Caco-2 (cell line): ENCODE measurements at regions not wholly inside any gene's neighbourhood (a gene's known extent, or its start where the extent isn't known, plus 50 kb on each side); places are given as distances from the start of the nearest gene placed in this dataset.

Experiments used
- BruUV-seq: library from RNA; stranded (reverse); fragments of 400-500 nt; replicated peaks from 2 replicates; lab custom pipeline; 2021; lab: Mats Ljungman, UMichigan
- CTCF ChIA-PET: fragments of 300-600 bp; sonication (Branson Sonifier 250); formaldehyde crosslinking; loops from one replicate; lab custom pipeline; 2022; ENCODE audit warnings: antibody characterized with exemption; lab: Charles Lee
- POLR2A ChIA-PET: fragments of 300-600 bp; sonication (Branson Sonifier 250); formaldehyde crosslinking; loops from one replicate; lab custom pipeline; 2022; ENCODE audit warnings: antibody characterized with exemption; lab: Charles Lee
- DNase-seq, 2 experiments: peaks; one replicate each; pipeline versions ENCODE4 v3.0.0 to v3.0.0-alpha.2; 2020 to 2022
- H3K27me3 ChIP-seq: replicated peaks from 2 replicates; pipeline ENCODE4 v1.6.0; 2011; ENCODE audit warnings: low read length; ENCODE audit not compliant: control insufficient read depth, insufficient read depth
- H3K36me3 ChIP-seq: 2 replicates; pipeline ENCODE4 v1.5.1; 2011; ENCODE audit warnings: low read length; ENCODE audit not compliant: control insufficient read depth, insufficient read depth
- H3K4me1 ChIP-seq: fragments of 250-450 bp; sonication (Bioruptor Pico); 2 replicates; pipeline ENCODE4 v1.5.1; 2020; ENCODE audit warnings: mild to moderate bottlenecking
- H3K4me3 ChIP-seq: 2 replicates; pipeline ENCODE4 v1.5.1; 2011; ENCODE audit warnings: low read depth, mild to moderate bottlenecking, control low read depth, low read length
- H3K9me3 ChIP-seq: fragments of 250-450 bp; sonication (Bioruptor Pico); 2 replicates; pipeline ENCODE4 v1.5.1; 2020; ENCODE audit warnings: mild to moderate bottlenecking, moderate library complexity
- H3K27ac Mint-ChIP-seq: one replicate; pipeline ENCODE4 v1.8.0; 2022; ENCODE audit warnings: mixed read lengths; ENCODE audit not compliant: unreplicated experiment
- H3K27me3 Mint-ChIP-seq: one replicate; pipeline ENCODE4 v1.8.0; 2022; ENCODE audit warnings: mixed read lengths; ENCODE audit not compliant: insufficient read depth, unreplicated experiment
- H3K36me3 Mint-ChIP-seq: one replicate; pipeline ENCODE4 v1.8.0; 2022; ENCODE audit warnings: mild to moderate bottlenecking, mixed read lengths; ENCODE audit not compliant: insufficient read depth, unreplicated experiment
- H3K4me1 Mint-ChIP-seq: one replicate; pipeline ENCODE4 v1.8.0; 2022; ENCODE audit warnings: low read depth, mixed read lengths; ENCODE audit not compliant: unreplicated experiment
- H3K4me3 Mint-ChIP-seq: one replicate; pipeline ENCODE4 v1.8.0; 2022; ENCODE audit warnings: mild to moderate bottlenecking, moderate library complexity, mixed read lengths; ENCODE audit not compliant: unreplicated experiment
- H3K9me3 Mint-ChIP-seq: one replicate; pipeline ENCODE4 v1.8.0; 2022; ENCODE audit warnings: mixed read lengths; ENCODE audit not compliant: unreplicated experiment
- intact Hi-C: fragments of 100-400 bp; cut with micrococcal nuclease; formaldehyde crosslinking; loops from one replicate; pipeline ENCODE4 v1.10.0; 2022; ENCODE audit not compliant: unreplicated experiment
- TF ChIP-seq, protein P1 (sequence below), 2 experiments: fragments of 200-600 bp in 1 of 2; IDR thresholded peaks; 1 replicate in 1 of 2; 2 replicates in 1 of 2; pipeline versions ENCODE4 v1.5.1 to v1.8.0; 2011 to 2022; ENCODE audit warnings: antibody characterized with exemption in 1 of 2, control low read depth in 1 of 2, inconsistent platforms in 1 of 2, low read depth in 1 of 2, low read length in 1 of 2, mild to moderate bottlenecking in 1 of 2, moderate library complexity in 1 of 2; ENCODE audit not compliant: insufficient read depth in 1 of 2, severe bottlenecking in 1 of 2, unreplicated experiment in 1 of 2

DNA sequence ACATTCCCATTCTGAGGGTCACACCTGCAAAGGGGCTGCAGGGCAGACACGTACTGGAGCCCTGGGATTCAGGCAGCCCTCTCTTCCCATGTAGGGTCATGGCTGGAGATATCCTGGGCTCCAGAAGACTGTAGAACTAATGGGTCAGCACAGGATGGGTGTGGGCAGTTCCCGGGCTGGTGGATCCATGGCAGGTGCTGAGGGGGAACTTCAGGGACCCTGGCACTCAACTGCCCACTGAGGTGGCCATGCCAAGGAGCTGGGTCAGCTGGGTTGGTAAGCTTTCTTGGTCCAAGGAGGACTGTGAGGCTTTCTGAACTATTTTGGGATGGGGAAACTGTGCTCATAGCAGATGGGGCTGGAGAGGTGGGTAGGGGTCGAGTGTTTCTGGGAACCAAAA lies 183.4 kb upstream of the RTL1 start:
- Mint-ChIP-seq H3K4me3 (no peak overlapping the region), H3K4me1 (no peaks in the 10 kb centered on the region), H3K27ac (no peak overlapping the region), H3K36me3 (no peaks in the 10 kb centered on the region), H3K9me3 (no peaks in the 10 kb centered on the region), H3K27me3 (no peaks in the 10 kb centered on the region)
- intact Hi-C loops, result no loop called here
- TF ChIP-seq, protein P1, sequence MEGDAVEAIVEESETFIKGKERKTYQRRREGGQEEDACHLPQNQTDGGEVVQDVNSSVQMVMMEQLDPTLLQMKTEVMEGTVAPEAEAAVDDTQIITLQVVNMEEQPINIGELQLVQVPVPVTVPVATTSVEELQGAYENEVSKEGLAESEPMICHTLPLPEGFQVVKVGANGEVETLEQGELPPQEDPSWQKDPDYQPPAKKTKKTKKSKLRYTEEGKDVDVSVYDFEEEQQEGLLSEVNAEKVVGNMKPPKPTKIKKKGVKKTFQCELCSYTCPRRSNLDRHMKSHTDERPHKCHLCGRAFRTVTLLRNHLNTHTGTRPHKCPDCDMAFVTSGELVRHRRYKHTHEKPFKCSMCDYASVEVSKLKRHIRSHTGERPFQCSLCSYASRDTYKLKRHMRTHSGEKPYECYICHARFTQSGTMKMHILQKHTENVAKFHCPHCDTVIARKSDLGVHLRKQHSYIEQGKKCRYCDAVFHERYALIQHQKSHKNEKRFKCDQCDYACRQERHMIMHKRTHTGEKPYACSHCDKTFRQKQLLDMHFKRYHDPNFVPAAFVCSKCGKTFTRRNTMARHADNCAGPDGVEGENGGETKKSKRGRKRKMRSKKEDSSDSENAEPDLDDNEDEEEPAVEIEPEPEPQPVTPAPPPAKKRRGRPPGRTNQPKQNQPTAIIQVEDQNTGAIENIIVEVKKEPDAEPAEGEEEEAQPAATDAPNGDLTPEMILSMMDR (IDR thresholded peaks at IDR 0.05; ENCODE audit: insufficient read depth in 1 of 2, low read depth in 1 of 2, low read length in 1 of 2, severe bottlenecking in 1 of 2, unreplicated experiment in 1 of 2), result no peak
- H3K9me3 ChIP-seq, result no peaks in the 10 kb centered on the region
- H3K4me3 ChIP-seq, result no peak overlapping the region
- H3K4me1 ChIP-seq, result no peaks in the 10 kb centered on the region
- no peaks in the 10 kb centered on the region for H3K36me3 ChIP-seq
- POLR2A ChIA-PET, result no interaction called here
- DNase-seq, result no peak
- CTCF ChIA-PET, result no interaction called here
- no peaks in the 10 kb centered on the region for H3K27me3 ChIP-seq
- no TSS peak for BruUV-seq

DNA sequence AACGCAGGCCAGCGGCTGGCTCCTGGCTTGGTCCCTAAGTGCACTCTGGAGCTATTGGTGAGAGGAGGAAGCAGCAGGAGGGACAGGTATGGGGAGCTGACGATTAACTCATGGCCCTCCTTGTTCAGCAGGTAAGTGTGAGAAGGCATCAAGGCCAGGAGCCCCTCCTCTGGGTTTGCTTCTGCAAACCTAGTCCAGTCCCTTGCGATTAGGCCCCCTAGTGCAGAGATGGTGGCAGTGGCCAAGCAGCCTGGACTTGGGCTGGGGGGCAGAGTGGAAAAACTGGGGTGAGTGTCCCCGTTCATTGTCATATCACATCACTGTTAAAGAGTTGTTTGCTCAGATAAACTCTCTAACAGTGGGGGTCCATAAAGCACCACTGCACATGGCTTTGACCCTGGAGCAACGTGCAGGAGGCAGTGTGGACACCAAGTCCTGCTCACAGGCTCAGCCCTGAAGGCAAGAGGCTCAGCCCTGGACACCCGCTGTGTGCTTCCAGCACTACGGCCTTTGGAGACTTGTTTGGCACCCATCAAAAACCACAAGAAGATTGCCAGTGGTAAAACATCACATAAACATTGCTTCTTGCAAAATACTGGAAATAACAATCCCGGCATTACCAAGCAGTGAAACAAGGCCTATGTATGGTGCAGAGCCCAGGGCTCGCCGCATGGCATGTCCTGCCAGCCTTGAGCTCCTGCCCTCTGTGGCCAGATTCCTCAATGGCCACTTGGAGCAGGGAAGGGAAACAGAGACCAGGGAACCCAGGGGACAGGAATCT lies 184.3 kb upstream of the RTL1 start:
- intact Hi-C loops, result no loop called here
- Mint-ChIP-seq H3K9me3 (no peaks in the 10 kb centered on the region), H3K36me3 (no peaks in the 10 kb centered on the region), H3K27me3 (no peaks in the 10 kb centered on the region), H3K4me3 (no peak overlapping the region), H3K27ac (no peak overlapping the region), H3K4me1 (no peaks in the 10 kb centered on the region)
- POLR2A ChIA-PET, result no interaction called here
- CTCF ChIA-PET, result no interaction called here
- Histone ChIP-seq H3K9me3 (no peaks in the 10 kb centered on the region), H3K36me3 (no peaks in the 10 kb centered on the region), H3K27me3 (no peaks in the 10 kb centered on the region), H3K4me1 (no peaks in the 10 kb centered on the region), H3K4me3 (no peak overlapping the region)
- BruUV-seq, result no TSS peak
- DNase-seq, result no peak
- TF ChIP-seq, protein P1 (IDR thresholded peaks at IDR 0.05; ENCODE audit: insufficient read depth in 1 of 2, low read depth in 1 of 2, low read length in 1 of 2, severe bottlenecking in 1 of 2, unreplicated experiment in 1 of 2), result no peak

DNA sequence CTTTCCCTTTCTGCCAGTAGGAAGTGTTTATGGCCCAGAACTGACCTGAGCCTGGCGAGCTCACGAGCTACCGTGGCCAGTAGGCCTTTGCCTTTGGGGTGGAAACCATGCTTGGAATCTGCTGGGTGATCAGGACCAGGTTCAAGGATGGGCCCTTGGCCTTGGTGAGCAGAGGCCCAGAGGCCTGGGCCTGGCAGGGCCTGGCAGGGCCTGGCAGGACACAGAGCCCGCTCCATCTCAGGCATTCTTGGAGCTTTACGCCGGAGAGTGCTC lies 184.8 kb upstream of the RTL1 start:
- intact Hi-C loops, result no loop called here
- no TSS peak for BruUV-seq
- Histone ChIP-seq H3K36me3 (no peaks in the 10 kb centered on the region), H3K4me1 (no peaks in the 10 kb centered on the region), H3K9me3 (no peaks in the 10 kb centered on the region), H3K27me3 (no peaks in the 10 kb centered on the region), H3K4me3 (no peak overlapping the region)
- no peak for DNase-seq
- no peak overlapping the region for H3K27ac Mint-ChIP-seq
- CTCF ChIA-PET, result no interaction called here
- no peaks in the 10 kb centered on the region for H3K9me3 Mint-ChIP-seq
- POLR2A ChIA-PET, result no interaction called here
- H3K27me3 Mint-ChIP-seq, result no peaks in the 10 kb centered on the region
- TF ChIP-seq, protein P1 (IDR thresholded peaks at IDR 0.05; ENCODE audit: insufficient read depth in 1 of 2, low read depth in 1 of 2, low read length in 1 of 2, severe bottlenecking in 1 of 2, unreplicated experiment in 1 of 2), result no peak
- H3K4me3 Mint-ChIP-seq, result no peak overlapping the region
- H3K4me1 Mint-ChIP-seq, result no peaks in the 10 kb centered on the region
- no peaks in the 10 kb centered on the region for H3K36me3 Mint-ChIP-seq
